Large intestine (tissue), 3 donors: ENCODE measurements at regions not wholly inside any gene's neighbourhood (a gene's known extent, or its start where the extent isn't known, plus 50 kb on each side); places are given as distances from the start of the nearest gene placed in this dataset.

ENCODE experiments used
- DNase-seq, 2 donors: peaks; one replicate each; pipeline versions ENCODE4 v3.0.0 to v3.0.0-alpha.2; 2013
- H3K27ac ChIP-seq: one replicate; pipeline ENCODE4 v1.5.1; 2013; ENCODE audit warnings: low read length
- H3K27me3 ChIP-seq: 2 replicates; pipeline ENCODE4 v1.6.1; 2013; ENCODE audit warnings: low read length; ENCODE audit not compliant: control insufficient read depth, insufficient read depth
- H3K36me3 ChIP-seq: 2 replicates; pipeline ENCODE4 v1.6.1; 2013; ENCODE audit warnings: low read length; ENCODE audit not compliant: control insufficient read depth, insufficient read depth
- H3K4me1 ChIP-seq: one replicate; pipeline ENCODE4 v1.6.1; 2013; ENCODE audit warnings: low read length; ENCODE audit not compliant: control insufficient read depth, insufficient read depth
- H3K4me3 ChIP-seq: one replicate; pipeline ENCODE4 v1.5.1; 2013; ENCODE audit warnings: low read length
- H3K9me3 ChIP-seq: one replicate; pipeline ENCODE4 v1.6.1; 2013; ENCODE audit warnings: mild to moderate bottlenecking, low read depth, low read length, moderate library complexity; ENCODE audit not compliant: control insufficient read depth
- WGBS: methylation state at CpG from one replicate; pipeline ENCODE4 v1.1.5; 2013; ENCODE audit warnings: low lambda C conversion rate; ENCODE audit not compliant: insufficient coverage; 5-methylcytosine and 5-hydroxymethylcytosine counted together

DNA sequence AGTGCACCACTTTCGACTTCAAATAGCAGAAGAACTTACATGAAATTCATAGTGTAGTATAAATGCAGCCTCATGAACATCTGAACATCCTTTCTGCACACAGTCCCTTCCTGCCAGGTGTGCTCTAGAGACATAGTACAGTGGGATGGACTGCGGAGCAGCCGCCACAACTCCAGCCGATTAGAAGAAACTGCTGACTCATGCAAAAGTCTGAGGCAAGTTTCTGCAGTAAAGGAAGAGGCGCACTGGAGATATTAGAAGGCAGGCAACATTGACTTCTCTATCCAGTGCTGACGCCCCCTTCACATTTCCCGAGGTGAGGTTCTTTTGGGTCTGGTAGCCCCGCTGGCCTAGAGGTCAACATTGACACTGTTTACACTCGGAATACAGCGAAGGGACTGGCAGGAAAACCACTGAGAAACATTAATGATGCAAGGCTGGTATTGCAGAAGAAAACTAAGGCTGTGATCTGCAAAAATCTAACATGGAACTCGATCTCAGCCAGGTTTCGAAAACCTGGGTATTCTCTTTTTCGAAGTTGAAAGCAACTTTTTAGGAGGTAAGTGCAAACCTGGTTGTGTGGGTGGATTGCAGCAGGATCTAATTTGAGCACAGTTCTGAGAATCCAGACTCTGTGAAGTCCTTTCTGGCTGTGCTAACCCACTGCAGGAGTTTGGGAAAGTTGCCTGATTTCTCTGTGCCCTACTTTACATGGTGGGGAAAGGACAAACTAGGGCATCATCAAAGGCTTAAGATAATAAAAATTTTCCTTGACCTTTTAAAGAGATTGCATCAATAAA is 90.7 kb downstream of the CDC7 start:
- no peaks in the 10 kb centered on the region for H3K36me3 ChIP-seq
- no peak overlapping the region for H3K4me3 ChIP-seq
- H3K27me3 ChIP-seq, result no peaks in the 10 kb centered on the region
- peak in 1 of 2 donors; percentile 40 for DNase-seq
- H3K9me3 ChIP-seq, result no peaks in the 10 kb centered on the region
- H3K4me1 ChIP-seq, result no peaks in the 10 kb centered on the region
- H3K27ac ChIP-seq, result no peak overlapping the region
- WGBS, result 100% methylated on average over 1 of the region's 13 CpGs

GRCh38 chr1:91592716-91593477 is 92.2 kb downstream of the CDC7 start:
- no peaks in the 10 kb centered on the region for H3K36me3 ChIP-seq
- WGBS, result no CpG with 5 or more reads among the region's 5 CpGs
- no peak overlapping the region for H3K27ac ChIP-seq
- H3K27me3 ChIP-seq, result no peaks in the 10 kb centered on the region
- H3K9me3 ChIP-seq, result no peaks in the 10 kb centered on the region
- no peak for DNase-seq
- H3K4me3 ChIP-seq, result no peak overlapping the region
- H3K4me1 ChIP-seq, result no peaks in the 10 kb centered on the region

DNA sequence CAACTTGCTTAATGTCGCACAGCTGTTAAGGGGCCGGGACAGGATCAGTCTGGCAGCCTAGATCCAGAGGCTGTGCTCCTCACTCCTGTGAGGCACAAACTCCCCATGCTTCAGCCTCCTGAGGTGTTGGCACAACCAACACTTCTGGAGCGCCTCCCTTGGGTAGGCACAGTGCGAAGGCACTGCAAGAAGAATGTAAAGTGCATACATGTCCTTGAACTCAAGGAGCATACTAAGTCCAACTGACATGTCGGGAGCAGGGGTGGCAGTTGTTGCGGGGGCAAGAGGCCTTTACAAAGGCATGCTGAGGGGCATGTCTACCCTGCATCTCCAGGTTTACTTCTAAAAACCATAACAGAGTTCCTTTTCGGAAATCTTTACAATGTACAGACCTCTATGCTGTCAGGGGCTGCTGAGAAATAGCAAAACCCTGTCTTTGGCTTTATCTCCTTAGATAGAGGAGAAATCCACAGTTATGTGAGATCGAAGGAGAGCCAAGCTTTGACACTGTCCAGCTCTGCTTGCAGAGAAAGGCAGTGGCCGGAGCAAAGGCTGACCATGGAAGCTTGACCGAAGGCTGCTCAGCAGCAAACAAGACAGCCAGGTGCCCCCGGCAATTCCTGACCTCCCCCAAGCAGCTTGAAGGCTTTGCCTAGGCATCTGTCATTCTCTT is 93.9 kb downstream of the CDC7 start:
- no peak overlapping the region for H3K4me3 ChIP-seq
- H3K27me3 ChIP-seq, result no peaks in the 10 kb centered on the region
- DNase-seq, result no peak
- no peaks in the 10 kb centered on the region for H3K4me1 ChIP-seq
- WGBS, result no CpG with 5 or more reads among the region's 11 CpGs
- H3K27ac ChIP-seq, result no peak overlapping the region
- no peaks in the 10 kb centered on the region for H3K36me3 ChIP-seq
- H3K9me3 ChIP-seq, result no peaks in the 10 kb centered on the region

DNA sequence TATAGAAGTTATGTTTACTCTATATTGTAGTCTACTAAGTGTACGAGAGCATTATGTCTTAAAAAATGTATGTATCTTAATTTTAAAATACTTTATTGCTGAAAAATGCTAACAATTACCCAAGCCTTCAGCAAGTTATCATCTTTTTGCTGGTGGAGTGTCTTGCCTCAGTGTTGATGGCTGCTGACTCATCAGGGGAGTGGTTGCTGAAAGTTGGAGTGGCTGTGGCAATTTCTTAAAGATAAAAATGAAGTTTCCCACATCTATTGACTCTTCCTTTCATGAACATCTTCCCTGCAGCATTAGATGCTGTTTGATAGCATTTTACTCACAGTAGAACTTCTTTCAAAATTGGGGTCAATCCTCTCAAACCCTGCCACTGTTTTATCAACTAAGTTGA is 95.8 kb downstream of the CDC7 start:
- H3K27ac ChIP-seq, result no peak overlapping the region
- no peaks in the 10 kb centered on the region for H3K27me3 ChIP-seq
- H3K36me3 ChIP-seq, result no peaks in the 10 kb centered on the region
- H3K4me1 ChIP-seq, result no peaks in the 10 kb centered on the region
- DNase-seq, result no peak
- 83% methylated on average over 1 of the region's 1 CpG for WGBS
- H3K9me3 ChIP-seq, result no peaks in the 10 kb centered on the region
- no peak overlapping the region for H3K4me3 ChIP-seq

GRCh38 chr1:91597215-91597614 is 96.6 kb downstream of the CDC7 start:
- no CpG with 5 or more reads among the region's 2 CpGs for WGBS
- H3K4me3 ChIP-seq, result no peak overlapping the region
- no peak overlapping the region for H3K27ac ChIP-seq
- H3K27me3 ChIP-seq, result no peaks in the 10 kb centered on the region
- no peaks in the 10 kb centered on the region for H3K9me3 ChIP-seq
- DNase-seq, result no peak
- no peaks in the 10 kb centered on the region for H3K36me3 ChIP-seq
- no peaks in the 10 kb centered on the region for H3K4me1 ChIP-seq

DNA sequence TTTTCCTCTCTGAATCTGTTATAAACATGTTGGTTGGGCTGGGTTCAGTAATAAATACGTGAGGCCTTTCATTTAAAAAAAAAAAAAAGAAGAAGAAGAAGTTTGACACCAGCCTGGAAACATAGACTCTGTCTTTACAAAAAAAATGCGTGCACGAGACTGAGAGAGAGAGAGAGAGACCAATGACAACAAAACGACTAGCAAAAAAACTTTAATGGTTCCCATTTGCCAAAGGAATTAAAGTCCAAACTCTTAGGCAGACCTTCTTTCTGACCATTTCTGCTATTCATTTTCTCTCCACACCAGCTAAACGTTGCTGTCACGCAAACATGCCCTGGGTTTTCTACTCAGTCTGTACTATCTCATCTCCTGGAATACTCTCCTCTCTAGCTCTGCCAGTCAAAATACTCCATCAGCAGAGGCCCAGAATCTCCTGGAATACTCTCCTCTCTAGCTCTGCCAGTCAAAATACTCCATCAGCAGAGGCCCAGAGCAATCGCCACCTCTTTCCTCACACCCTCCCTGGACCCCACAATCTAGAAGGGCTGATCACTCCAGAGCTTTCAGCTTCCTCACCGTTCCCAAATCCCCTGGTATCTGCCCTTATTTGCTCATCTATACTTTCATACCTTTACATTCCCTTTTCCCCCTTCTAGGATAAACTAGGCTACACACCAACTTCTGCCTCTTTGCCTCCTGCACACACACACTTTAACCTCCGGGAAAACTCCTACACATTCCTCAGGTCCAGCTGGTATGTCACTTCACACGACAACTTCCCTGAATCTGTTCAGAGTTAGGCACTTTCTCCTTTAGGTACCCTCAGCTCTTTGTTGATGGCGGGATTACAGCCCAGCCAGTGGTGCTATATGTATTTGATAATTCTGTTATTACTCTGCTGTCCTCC is 100.0 kb downstream of the CDC7 start:
- WGBS, result 100% methylated on average over 1 of the region's 11 CpGs
- no peak overlapping the region for H3K4me3 ChIP-seq
- no peaks in the 10 kb centered on the region for H3K36me3 ChIP-seq
- no peak for DNase-seq
- no peak overlapping the region for H3K27ac ChIP-seq
- no peaks in the 10 kb centered on the region for H3K9me3 ChIP-seq
- no peaks in the 10 kb centered on the region for H3K27me3 ChIP-seq
- no peaks in the 10 kb centered on the region for H3K4me1 ChIP-seq

GRCh38 chr1:91601554-91602376 is 101.1 kb downstream of the CDC7 start:
- Histone ChIP-seq H3K36me3 (no peaks in the 10 kb centered on the region), H3K27me3 (no peaks in the 10 kb centered on the region), H3K9me3 (no peaks in the 10 kb centered on the region), H3K4me1 (no peaks in the 10 kb centered on the region), H3K27ac (no peak overlapping the region), H3K4me3 (no peak overlapping the region)
- no peak for DNase-seq
- WGBS, result no CpG with 5 or more reads among the region's 12 CpGs

DNA sequence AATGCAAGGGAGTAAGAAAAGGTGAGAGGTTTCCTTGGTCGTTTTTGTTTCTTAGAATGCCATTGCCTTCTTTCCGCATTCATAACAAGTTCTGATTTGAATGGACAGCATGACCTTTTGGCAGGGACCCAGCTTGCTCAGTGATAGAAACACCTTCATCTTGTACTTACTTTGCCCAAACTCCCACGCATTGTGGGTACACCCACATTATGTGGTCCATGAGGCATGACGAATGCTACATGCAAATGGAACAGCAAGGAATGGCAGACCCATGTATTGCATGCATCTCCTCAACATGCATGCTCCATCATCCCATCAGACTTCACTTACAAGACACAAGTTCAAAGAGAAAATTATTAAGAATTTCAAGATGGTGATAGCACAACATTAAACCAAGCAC is 102.8 kb downstream of the CDC7 start:
- Histone ChIP-seq H3K27me3 (no peaks in the 10 kb centered on the region), H3K36me3 (no peaks in the 10 kb centered on the region), H3K9me3 (no peaks in the 10 kb centered on the region), H3K27ac (no peak overlapping the region), H3K4me3 (no peak overlapping the region), H3K4me1 (no peaks in the 10 kb centered on the region)
- no peak for DNase-seq
- no CpG with 5 or more reads among the region's 4 CpGs for WGBS

DNA sequence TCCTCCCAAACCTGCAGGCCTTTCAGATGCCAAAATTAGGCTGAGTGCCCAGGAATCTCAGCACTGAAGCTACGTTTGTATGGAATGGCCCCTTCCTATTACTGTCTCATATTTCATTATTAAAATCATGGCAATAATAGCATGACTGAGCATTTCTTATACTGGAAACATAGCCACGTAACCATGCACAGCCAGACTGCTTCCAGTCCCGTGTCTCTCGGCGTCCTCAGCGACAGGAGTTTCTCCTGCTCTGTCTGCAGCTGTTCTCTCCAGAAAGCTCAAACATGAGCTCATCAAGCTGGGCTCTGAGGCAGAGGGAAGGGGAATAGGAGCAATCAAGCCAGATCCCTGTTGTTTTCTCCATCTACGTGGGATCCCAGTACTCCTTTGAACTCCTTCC is 104.0 kb downstream of the CDC7 start:
- Histone ChIP-seq H3K4me3 (no peak overlapping the region), H3K36me3 (no peaks in the 10 kb centered on the region), H3K27ac (no peak overlapping the region), H3K27me3 (no peaks in the 10 kb centered on the region), H3K9me3 (no peaks in the 10 kb centered on the region), H3K4me1 (no peaks in the 10 kb centered on the region)
- no peak for DNase-seq
- 100% methylated on average over 2 of the region's 7 CpGs for WGBS
